ENCODE measurements at regions not wholly inside any gene's neighbourhood (a gene's known extent, or its start where the extent isn't known, plus 50 kb on each side); places are given as distances from the start of the nearest gene placed in this dataset.
A peak's percentile ranks its signal among the peaks of the same experiment; 100 is the strongest.

DNA sequence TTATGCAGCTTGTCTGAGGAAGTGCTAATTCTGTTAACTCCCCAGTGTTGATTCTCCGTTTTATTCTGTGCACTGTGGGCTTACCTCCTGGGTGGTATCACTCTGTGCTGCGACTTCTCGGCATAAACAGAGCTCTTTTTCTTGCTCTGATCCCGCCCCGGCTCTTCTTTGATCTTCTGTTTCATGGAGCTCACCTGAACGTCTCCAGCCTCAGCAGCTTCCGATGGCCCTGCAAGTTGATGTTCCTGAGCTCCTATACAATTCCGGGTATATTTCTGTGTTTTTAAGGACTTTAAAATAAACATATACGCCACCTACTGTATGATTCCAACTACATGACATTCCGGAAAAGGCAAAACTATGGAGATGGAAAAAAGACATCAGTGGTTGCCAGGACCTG is 110.8 kb downstream of the TENT4A start:
- no peak overlapping the region for H3K4me3 Mint-ChIP-seq (ENCODE audit: low read depth)
- H3K36me3 Mint-ChIP-seq (ENCODE audit: low read depth) = no peaks in the 10 kb centered on the region
- peaks cover 26% of the 10 kb centered on the region for H3K4me1 Mint-ChIP-seq (ENCODE audit: low read depth)
- DNase-seq (ENCODE audit: low spot score) = no peak
- H3K9me3 Mint-ChIP-seq = peaks cover 12% of the 10 kb centered on the region
- intact Hi-C loops (cut with micrococcal nuclease) = loop anchor here (5.0 kb wide), 1 partner anchor 573 kb away; the partner anchor contains the start of gene ADCY2
- H3K27me3 Mint-ChIP-seq (ENCODE audit: low read depth) = peaks cover 22% of the 10 kb centered on the region
- H3K27ac Mint-ChIP-seq = no peak overlapping the region

DNA sequence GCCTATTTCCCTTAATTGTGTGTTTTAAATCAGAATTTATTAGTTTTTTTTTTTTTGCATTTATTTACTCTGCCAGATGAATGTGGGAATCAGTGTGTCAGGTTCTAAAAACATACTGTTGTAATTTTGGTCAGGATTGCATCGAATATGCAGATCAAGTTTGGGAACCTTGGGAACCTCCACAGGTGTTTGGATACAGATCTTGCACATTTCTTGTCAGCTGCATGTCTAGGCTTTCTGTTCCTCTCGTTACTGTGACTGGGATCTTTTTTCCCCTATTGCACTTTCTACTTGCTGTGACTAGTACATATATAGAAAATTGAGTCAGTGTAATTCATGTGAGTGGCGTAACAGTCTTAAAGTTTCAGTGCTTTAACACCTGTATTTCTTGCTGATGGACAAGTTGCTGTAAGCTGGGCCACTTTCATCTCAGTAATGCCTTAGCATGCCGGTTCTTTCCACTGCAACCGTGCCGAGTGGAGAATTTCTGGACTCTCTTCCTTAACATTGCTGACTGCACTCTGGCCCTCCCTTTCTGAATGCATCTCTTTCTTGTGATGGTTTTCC is 112.5 kb downstream of the TENT4A start:
- intact Hi-C loops (cut with micrococcal nuclease) = loop anchor here (5.0 kb wide), 5 partner anchors 82 to 1303 kb away; partner anchors contain the start of genes FASTKD3 and MTRR
- H3K27me3 Mint-ChIP-seq (ENCODE audit: low read depth) = peaks cover 14% of the 10 kb centered on the region
- H3K27ac Mint-ChIP-seq = no peak overlapping the region
- H3K4me1 Mint-ChIP-seq (ENCODE audit: low read depth) = peaks cover 43% of the 10 kb centered on the region
- H3K4me3 Mint-ChIP-seq (ENCODE audit: low read depth) = no peak overlapping the region
- DNase-seq (ENCODE audit: low spot score) = no peak
- H3K36me3 Mint-ChIP-seq (ENCODE audit: low read depth) = no peaks in the 10 kb centered on the region
- peaks cover 12% of the 10 kb centered on the region for H3K9me3 Mint-ChIP-seq

DNA sequence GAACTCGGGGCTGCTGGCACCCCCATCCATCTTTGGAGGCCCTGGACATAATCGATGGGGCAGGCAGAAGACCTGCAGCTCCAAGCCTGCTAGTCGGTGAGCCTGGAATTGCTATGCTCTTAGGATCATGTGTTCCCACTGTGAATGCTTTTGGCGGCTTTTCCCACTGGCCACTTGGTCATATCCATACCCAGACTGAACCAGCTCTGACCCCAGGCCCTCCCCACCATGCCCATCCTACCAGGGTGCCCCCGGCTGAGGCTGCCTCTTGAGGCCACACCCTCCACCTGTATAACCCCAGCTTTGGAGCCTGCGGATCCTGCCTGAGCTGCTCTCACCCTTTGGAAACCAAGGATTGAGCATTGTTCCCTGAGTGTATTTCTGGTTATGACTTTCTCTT is 113.5 kb downstream of the TENT4A start:
- H3K9me3 Mint-ChIP-seq = peaks cover 8% of the 10 kb centered on the region
- peaks cover 13% of the 10 kb centered on the region for H3K27me3 Mint-ChIP-seq (ENCODE audit: low read depth)
- no peak overlapping the region for H3K27ac Mint-ChIP-seq
- H3K36me3 Mint-ChIP-seq (ENCODE audit: low read depth) = no peaks in the 10 kb centered on the region
- no peak overlapping the region for H3K4me3 Mint-ChIP-seq (ENCODE audit: low read depth)
- DNase-seq (ENCODE audit: low spot score) = no peak
- peaks cover 52% of the 10 kb centered on the region for H3K4me1 Mint-ChIP-seq (ENCODE audit: low read depth)
- intact Hi-C loops (cut with micrococcal nuclease) = loop anchor here (5.0 kb wide), 5 partner anchors 81 to 1304 kb away; partner anchors contain the start of genes FASTKD3 and MTRR

DNA sequence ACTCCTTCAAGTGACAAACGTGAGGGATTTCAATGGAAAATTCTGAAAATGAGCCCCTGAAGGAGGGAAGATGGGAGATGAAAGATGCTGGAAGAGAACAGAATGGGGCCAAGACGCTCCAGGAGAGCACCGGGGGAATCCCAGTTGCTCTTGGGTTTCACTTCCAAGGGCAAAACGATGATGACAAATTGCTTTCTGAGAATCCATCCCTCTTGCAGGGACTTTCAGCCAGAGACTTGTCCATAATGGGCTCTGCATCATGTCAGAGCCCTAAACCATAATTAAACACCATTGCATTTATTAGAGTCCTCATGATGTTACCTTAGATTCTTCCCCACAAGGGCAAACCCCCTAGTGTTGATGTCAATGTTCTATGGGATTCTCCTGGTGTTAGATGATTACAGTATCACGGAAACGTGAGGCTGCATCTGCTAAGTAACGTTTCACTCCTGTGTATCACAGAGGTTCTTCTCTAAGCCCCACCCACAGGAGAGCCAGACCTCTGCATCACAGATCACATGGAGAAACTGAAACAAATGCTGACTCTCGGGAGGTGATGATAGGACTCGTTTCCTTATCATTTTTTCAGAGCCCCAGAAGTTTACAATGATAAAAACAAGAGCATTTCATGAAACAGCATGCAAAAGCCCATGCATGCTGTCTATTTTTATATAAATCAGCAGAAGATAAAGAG is 114.4 kb downstream of the TENT4A start:
- intact Hi-C loops (cut with micrococcal nuclease) = loop anchor here (2.0 to 5.0 kb wide), 8 partner anchors 21 to 1405 kb away; partner anchors contain the start of genes FASTKD3, ICE1, MTRR and TENT4A
- Mint-ChIP-seq H3K36me3 (ENCODE audit: low read depth) (no peaks in the 10 kb centered on the region), H3K27me3 (ENCODE audit: low read depth) (peaks cover 10% of the 10 kb centered on the region), H3K9me3 (peaks cover 6% of the 10 kb centered on the region), H3K4me1 (ENCODE audit: low read depth) (peaks cover 61% of the 10 kb centered on the region), H3K27ac (peak overlapping the region; percentile 93), H3K4me3 (ENCODE audit: low read depth) (peak overlapping the region; percentile 74)
- peak; percentile 51 for DNase-seq (ENCODE audit: low spot score)

DNA sequence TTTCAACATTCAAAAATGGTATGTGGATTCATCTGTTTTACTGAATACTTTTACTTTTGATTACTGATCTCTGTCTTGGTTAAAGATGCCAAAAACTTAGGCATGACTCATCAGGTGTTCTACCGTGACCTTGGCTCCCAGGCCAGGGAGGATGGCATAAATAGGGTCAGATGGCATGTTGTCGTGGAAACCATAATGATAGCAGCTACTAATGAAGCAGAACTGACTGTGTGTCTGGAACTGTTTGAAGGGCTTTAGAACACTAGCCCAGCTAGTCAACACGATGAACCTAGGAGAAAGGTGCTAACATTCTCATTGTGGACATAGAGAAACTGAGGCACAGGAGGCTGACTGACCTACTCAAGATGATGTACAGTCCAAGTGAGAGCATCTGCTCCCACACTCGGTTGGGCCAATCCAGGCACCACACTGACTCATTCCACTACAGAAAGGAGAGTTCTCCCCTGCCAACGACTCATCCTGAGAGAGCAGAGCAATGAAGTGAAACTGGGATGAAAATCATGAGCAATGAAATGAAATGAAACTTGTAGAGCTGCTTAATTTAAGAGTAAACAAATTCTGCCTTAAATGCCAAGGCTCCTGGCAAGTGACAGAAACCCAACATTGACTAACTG is 116.0 kb downstream of the TENT4A start:
- Mint-ChIP-seq H3K36me3 (ENCODE audit: low read depth) (no peaks in the 10 kb centered on the region), H3K27ac (peak overlapping the region; percentile 93), H3K4me3 (ENCODE audit: low read depth) (peak overlapping the region; percentile 56), H3K4me1 (ENCODE audit: low read depth) (peaks cover 60% of the 10 kb centered on the region), H3K27me3 (ENCODE audit: low read depth) (no peaks in the 10 kb centered on the region), H3K9me3 (peaks cover 6% of the 10 kb centered on the region)
- intact Hi-C loops (cut with micrococcal nuclease) = loop anchor here (1.0 to 5.0 kb wide), 9 partner anchors 8 to 1406 kb away; partner anchors contain the start of genes FASTKD3, ICE1, MTRR and TENT4A
- peak; percentile 51 for DNase-seq (ENCODE audit: low spot score)

DNA sequence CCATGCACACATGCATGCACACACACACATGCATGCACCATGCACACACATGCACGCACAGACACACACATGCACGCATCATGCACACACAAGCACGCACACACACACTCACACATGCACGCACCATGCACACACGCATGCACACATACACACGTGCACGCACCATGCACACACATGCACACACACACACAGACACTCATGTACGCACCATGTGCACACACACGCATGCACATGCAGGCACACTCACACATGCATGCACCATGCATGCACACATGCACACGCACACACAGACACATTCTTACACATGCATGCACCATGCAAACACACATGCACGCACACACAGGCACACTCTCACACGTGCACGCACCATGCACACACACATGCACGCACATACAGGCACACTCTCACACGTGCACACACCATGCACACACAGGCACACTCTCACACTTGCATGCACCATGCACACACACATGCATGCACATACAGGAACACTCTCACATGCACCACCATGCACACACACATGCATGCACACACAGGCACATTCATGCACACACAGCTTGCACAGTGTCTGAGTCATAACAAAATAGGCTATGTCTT is 117.5 kb downstream of the TENT4A start:
- H3K27ac Mint-ChIP-seq = no peak overlapping the region

DNA sequence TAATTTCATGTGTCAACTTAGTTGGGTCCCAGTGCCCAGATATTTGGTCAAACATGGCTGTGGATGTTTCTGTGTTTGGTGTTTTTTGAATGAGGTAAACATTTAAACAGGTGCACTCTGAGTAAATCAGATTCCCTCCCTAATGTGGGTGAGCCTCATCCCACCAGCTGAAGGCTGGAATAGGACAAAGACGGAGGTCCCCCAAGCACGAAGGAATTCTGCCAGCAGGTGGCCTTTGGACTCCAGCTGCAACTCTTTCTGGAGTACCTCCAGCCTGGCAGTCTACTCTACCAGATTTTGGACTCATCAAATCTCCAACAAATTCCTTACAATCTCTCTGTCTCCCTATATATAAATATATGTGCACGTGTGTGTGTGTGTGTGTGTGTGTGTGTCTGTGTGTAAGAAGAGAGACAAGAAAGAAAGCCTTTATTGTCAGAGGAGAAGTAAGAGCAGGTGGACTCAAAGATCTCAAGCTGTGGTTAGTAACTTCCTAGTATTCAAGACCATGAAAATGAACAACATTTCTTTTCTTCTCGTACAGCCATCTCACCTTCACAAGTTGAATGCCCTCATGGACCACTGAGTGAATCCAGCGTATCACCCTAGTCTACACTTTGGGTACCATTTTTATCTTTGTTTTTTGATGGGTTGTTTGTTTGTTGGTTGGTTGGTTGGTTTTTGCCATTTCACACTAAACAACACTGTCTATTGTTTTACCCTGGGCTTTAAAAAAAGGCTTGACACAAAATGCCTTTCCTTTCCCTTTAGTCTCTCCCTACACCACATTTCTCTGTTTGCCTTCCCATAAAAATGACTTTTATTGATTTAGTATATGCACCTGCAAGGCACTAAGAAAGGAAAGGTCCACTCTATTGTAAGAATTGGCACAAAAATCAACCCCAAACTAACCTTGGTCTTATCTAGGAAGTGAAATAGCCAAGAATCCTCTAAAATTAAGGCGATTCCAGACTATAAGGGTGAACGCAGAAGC is 118.7 kb downstream of the TENT4A start:
- H3K4me1 Mint-ChIP-seq (ENCODE audit: low read depth) = peaks cover 60% of the 10 kb centered on the region
- H3K4me3 Mint-ChIP-seq (ENCODE audit: low read depth) = no peak overlapping the region
- H3K27me3 Mint-ChIP-seq (ENCODE audit: low read depth) = no peaks in the 10 kb centered on the region
- no peak overlapping the region for H3K27ac Mint-ChIP-seq
- DNase-seq (ENCODE audit: low spot score) = no peak
- intact Hi-C loops (cut with micrococcal nuclease) = no loop called here
- H3K9me3 Mint-ChIP-seq = peaks cover 10% of the 10 kb centered on the region
- H3K36me3 Mint-ChIP-seq (ENCODE audit: low read depth) = no peaks in the 10 kb centered on the region

More for the DNA sequence above, 117.5 kb downstream of the TENT4A start:
- intact Hi-C loops (cut with micrococcal nuclease) = no loop called here
- H3K4me3 Mint-ChIP-seq (ENCODE audit: low read depth) = no peak overlapping the region
- peaks cover 60% of the 10 kb centered on the region for H3K4me1 Mint-ChIP-seq (ENCODE audit: low read depth)
- H3K27me3 Mint-ChIP-seq (ENCODE audit: low read depth) = no peaks in the 10 kb centered on the region
- no peak for DNase-seq (ENCODE audit: low spot score)
- H3K9me3 Mint-ChIP-seq = peaks cover 10% of the 10 kb centered on the region
- H3K36me3 Mint-ChIP-seq (ENCODE audit: low read depth) = no peaks in the 10 kb centered on the region

DNA sequence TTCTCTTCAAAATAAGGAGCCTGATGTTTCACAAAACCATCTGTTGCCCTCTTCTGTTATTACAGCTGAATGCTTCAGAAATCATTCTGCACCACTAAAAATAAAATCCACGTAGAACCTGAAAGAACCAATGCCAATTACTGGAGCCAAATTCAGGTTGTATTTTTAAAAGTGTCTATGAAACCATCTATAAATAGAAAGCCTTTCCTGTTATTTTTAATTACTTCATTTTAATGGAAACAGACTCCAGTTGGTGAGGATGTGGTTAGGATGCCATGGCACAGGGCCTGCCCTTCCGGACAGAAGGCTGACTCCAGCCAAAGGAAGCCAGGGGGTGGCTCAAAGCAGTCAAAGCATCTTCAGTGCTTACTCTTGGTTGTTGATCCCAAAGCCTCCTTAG is 119.8 kb downstream of the TENT4A start:
- no peaks in the 10 kb centered on the region for H3K36me3 Mint-ChIP-seq (ENCODE audit: low read depth)
- intact Hi-C loops (cut with micrococcal nuclease) = no loop called here
- H3K27me3 Mint-ChIP-seq (ENCODE audit: low read depth) = no peaks in the 10 kb centered on the region
- H3K4me3 Mint-ChIP-seq (ENCODE audit: low read depth) = no peak overlapping the region
- H3K27ac Mint-ChIP-seq = no peak overlapping the region
- peaks cover 14% of the 10 kb centered on the region for H3K9me3 Mint-ChIP-seq
- peaks cover 53% of the 10 kb centered on the region for H3K4me1 Mint-ChIP-seq (ENCODE audit: low read depth)
- no peak for DNase-seq (ENCODE audit: low spot score)

DNA sequence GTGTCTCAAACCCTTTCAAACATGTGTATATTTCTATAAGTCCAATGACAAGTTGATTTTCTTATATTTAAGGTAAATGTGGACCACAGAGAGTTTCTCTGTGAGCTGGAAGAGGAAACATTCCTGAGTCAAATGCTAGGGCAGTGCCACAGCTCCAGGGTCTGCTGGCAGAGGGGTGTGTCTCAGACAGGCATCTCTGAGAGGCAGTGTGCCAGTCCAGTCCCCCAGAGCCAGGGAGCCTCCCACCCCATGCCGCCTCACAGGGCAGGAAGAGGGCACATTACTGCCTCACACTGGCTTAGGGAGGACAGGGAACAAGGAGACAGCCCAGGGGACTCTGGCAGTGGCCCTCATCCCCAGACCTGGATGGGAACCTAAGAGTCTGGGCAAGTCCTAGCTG is 120.2 kb downstream of the TENT4A start:
- H3K9me3 Mint-ChIP-seq = peaks cover 14% of the 10 kb centered on the region
- no peaks in the 10 kb centered on the region for H3K27me3 Mint-ChIP-seq (ENCODE audit: low read depth)
- H3K4me1 Mint-ChIP-seq (ENCODE audit: low read depth) = peaks cover 50% of the 10 kb centered on the region
- no peak overlapping the region for H3K4me3 Mint-ChIP-seq (ENCODE audit: low read depth)
- H3K27ac Mint-ChIP-seq = no peak overlapping the region
- DNase-seq (ENCODE audit: low spot score) = no peak
- H3K36me3 Mint-ChIP-seq (ENCODE audit: low read depth) = no peaks in the 10 kb centered on the region
- intact Hi-C loops (cut with micrococcal nuclease) = no loop called here

DNA sequence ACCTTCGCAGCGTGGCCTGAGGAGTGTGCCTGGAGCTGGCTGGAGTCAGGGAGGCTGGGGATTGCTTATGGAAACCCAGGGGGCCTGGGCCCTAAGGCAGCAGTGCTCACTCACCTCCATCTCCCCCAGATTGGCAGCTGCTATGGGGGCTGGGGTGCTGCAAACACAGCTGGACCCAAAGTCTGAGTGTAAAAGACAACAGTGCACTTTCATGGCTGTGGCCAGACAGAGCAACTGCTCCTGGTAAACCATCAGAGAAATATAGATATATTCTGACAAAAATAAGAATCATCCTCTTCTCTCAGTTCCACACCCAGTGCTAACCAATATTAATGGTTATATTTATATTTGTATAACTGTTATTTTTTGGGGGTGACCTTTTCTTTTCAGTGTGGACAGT is 123.9 kb downstream of the TENT4A start:
- Mint-ChIP-seq H3K36me3 (ENCODE audit: low read depth) (no peaks in the 10 kb centered on the region), H3K27ac (no peak overlapping the region), H3K27me3 (ENCODE audit: low read depth) (no peaks in the 10 kb centered on the region), H3K9me3 (peaks cover 10% of the 10 kb centered on the region), H3K4me3 (ENCODE audit: low read depth) (no peak overlapping the region), H3K4me1 (ENCODE audit: low read depth) (peaks cover 16% of the 10 kb centered on the region)
- intact Hi-C loops (cut with micrococcal nuclease) = loop anchor here (1.0 kb wide), 1 partner anchor 16 kb away; no protein-coding TSS in a partner anchor
- DNase-seq (ENCODE audit: low spot score) = no peak

DNA sequence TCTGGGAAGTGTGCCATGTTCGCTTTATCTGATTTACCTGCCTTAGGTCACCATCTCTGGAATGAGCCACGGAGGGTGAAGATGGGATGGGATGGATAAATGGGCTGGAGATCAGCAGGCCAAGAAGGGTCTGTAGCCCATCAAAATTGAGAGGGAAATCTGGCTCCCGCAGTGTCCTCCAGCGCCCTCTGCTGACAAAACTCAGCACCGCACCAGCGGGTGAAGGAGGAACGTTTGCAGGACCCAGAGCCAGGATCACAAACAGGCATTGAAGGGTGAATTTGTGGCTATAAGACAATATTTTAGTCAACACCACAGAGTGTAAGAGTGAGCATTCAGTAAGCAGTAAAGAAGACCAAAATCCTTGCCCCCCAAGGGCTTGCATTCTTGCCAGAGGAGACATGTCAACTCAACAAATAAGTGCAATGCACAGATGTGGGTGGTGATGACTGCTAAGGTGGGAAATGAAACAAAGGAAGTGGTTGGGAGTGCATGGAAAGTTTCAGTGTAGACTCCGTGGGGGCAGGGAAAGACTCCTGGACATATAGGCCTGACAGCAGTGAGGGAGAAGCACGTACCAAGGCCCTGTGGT is 124.4 kb downstream of the TENT4A start:
- Mint-ChIP-seq H3K27me3 (ENCODE audit: low read depth) (no peaks in the 10 kb centered on the region), H3K9me3 (peaks cover 11% of the 10 kb centered on the region), H3K27ac (no peak overlapping the region), H3K4me1 (ENCODE audit: low read depth) (peaks cover 11% of the 10 kb centered on the region), H3K4me3 (ENCODE audit: low read depth) (no peak overlapping the region), H3K36me3 (ENCODE audit: low read depth) (no peaks in the 10 kb centered on the region)
- no peak for DNase-seq (ENCODE audit: low spot score)
- intact Hi-C loops (cut with micrococcal nuclease) = loop anchor here (1.0 kb wide), 1 partner anchor 16 kb away; no protein-coding TSS in a partner anchor
